Stimulated activated CD4-positive, alpha-beta T cell treated with anti-CD3 and anti-CD28 coated beads, Interleukin-4, amount 100 ng/mL, for 1 hour (primary cell): ENCODE measurements at regions not wholly inside any gene's neighbourhood (a gene's known extent, or its start where the extent isn't known, plus 50 kb on each side); places are given as distances from the start of the nearest gene placed in this dataset.
A peak's percentile ranks its signal among the peaks of the same experiment; 100 is the strongest.
"Not testable (repeated sequence)": the region's sequence is repeated elsewhere in the genome, so short reads cannot be mapped to it uniquely, and the experiment has no call there.

ENCODE experiments used
- DNase-seq: peaks from one replicate; pipeline ENCODE4 v3.0.0-alpha.2; 2020

- DNase-seq: peak; percentile 1
These were observed 113.7 kb upstream of the SLC35F3 start for GRCh38 chr1:233790662-233791371.

- DNase-seq: no peak
These were observed 113.1 kb upstream of the SLC35F3 start for GRCh38 chr1:233791372-233791703.

- DNase-seq: no peak
These were observed 112.8 kb upstream of the SLC35F3 start for GRCh38 chr1:233791721-233792120.

GRCh38 chr1:233794863-233795262 lies 109.6 kb upstream of the SLC35F3 start:
- no peak for DNase-seq

- DNase-seq: no peak
These were observed 108.2 kb upstream of the SLC35F3 start for GRCh38 chr1:233796146-233796783.

GRCh38 chr1:233802611-233803010 lies 101.9 kb upstream of the SLC35F3 start:
- no peak for DNase-seq

GRCh38 chr1:233805786-233806185 lies 98.7 kb upstream of the SLC35F3 start:
- DNase-seq: no peak

- DNase-seq: no peak
These were observed 89.1 kb upstream of the SLC35F3 start for GRCh38 chr1:233815357-233815756.

GRCh38 chr1:233815865-233816264 lies 88.6 kb upstream of the SLC35F3 start:
- no peak for DNase-seq

- no peak for DNase-seq
These were observed 88.1 kb upstream of the SLC35F3 start for GRCh38 chr1:233816348-233816747.

- DNase-seq: no peak
These were observed 85.4 kb upstream of the SLC35F3 start for GRCh38 chr1:233819042-233819441.

GRCh38 chr1:233824179-233824578 lies 80.3 kb upstream of the SLC35F3 start:
- not testable (repeated sequence) for DNase-seq

- DNase-seq: not testable (repeated sequence)
These were observed 76.5 kb upstream of the SLC35F3 start for GRCh38 chr1:233827937-233828336.

- DNase-seq: no peak
These were observed 76.0 kb upstream of the SLC35F3 start for GRCh38 chr1:233828480-233828879.

- DNase-seq: no peak
These were observed 69.9 kb upstream of the SLC35F3 start for GRCh38 chr1:233834609-233835008.

- DNase-seq: not testable (repeated sequence)
These were observed 66.3 kb upstream of the SLC35F3 start for GRCh38 chr1:233838207-233838606.

GRCh38 chr1:233843525-233844204 lies 60.8 kb upstream of the SLC35F3 start:
- no peak for DNase-seq

- DNase-seq: no peak
These were observed 60.2 kb upstream of the SLC35F3 start for GRCh38 chr1:233844275-233844674.

- DNase-seq: no peak
These were observed 59.8 kb upstream of the SLC35F3 start for GRCh38 chr1:233844692-233845091.
